ENCODE measurements at regions not wholly inside any gene's neighbourhood (a gene's known extent, or its start where the extent isn't known, plus 50 kb on each side); places are given as distances from the start of the nearest gene placed in this dataset.
"Not testable (repeated sequence)": the region's sequence is repeated elsewhere in the genome, so short reads cannot be mapped to it uniquely, and the experiment has no call there.

GRCh38 chr4:154907345-154908045, 126.4 kb downstream of the RBM46 start:
- H3K4me1 Mint-ChIP-seq (ENCODE audit: low read depth, unreplicated experiment); H3K27me3 Mint-ChIP-seq (ENCODE audit: unreplicated experiment); DNase-seq; BruUV-seq (replicated peaks); H3K27ac Mint-ChIP-seq (ENCODE audit: unreplicated experiment); intact Hi-C loops (cut with micrococcal nuclease; ENCODE audit: unreplicated experiment); H3K9me3 Mint-ChIP-seq (ENCODE audit: low read depth, unreplicated experiment); CTCF ChIA-PET; H3K4me3 Mint-ChIP-seq (ENCODE audit: low read depth, unreplicated experiment); H3K36me3 Mint-ChIP-seq (ENCODE audit: insufficient read depth, unreplicated experiment): not testable (repeated sequence)

GRCh38 chr4:154908168-154908567, 127.1 kb downstream of the RBM46 start:
- no peaks in the 10 kb centered on the region for H3K36me3 Mint-ChIP-seq (ENCODE audit: insufficient read depth, unreplicated experiment)
- CTCF ChIA-PET: no interaction called here
- TF ChIP-seq, protein P1, sequence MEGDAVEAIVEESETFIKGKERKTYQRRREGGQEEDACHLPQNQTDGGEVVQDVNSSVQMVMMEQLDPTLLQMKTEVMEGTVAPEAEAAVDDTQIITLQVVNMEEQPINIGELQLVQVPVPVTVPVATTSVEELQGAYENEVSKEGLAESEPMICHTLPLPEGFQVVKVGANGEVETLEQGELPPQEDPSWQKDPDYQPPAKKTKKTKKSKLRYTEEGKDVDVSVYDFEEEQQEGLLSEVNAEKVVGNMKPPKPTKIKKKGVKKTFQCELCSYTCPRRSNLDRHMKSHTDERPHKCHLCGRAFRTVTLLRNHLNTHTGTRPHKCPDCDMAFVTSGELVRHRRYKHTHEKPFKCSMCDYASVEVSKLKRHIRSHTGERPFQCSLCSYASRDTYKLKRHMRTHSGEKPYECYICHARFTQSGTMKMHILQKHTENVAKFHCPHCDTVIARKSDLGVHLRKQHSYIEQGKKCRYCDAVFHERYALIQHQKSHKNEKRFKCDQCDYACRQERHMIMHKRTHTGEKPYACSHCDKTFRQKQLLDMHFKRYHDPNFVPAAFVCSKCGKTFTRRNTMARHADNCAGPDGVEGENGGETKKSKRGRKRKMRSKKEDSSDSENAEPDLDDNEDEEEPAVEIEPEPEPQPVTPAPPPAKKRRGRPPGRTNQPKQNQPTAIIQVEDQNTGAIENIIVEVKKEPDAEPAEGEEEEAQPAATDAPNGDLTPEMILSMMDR (IDR thresholded peaks at IDR 0.05; ENCODE audit: unreplicated experiment): no peak
- no peaks in the 10 kb centered on the region for H3K4me1 Mint-ChIP-seq (ENCODE audit: low read depth, unreplicated experiment)
- no peaks in the 10 kb centered on the region for H3K9me3 Mint-ChIP-seq (ENCODE audit: low read depth, unreplicated experiment)
- no TSS peak for BruUV-seq (replicated peaks)
- no peak for DNase-seq
- intact Hi-C loops (cut with micrococcal nuclease; ENCODE audit: unreplicated experiment): no loop called here
- H3K27me3 Mint-ChIP-seq (ENCODE audit: unreplicated experiment): no peaks in the 10 kb centered on the region
- no peak overlapping the region for H3K27ac Mint-ChIP-seq (ENCODE audit: unreplicated experiment)
- H3K4me3 Mint-ChIP-seq (ENCODE audit: low read depth, unreplicated experiment): no peak overlapping the region

DNA sequence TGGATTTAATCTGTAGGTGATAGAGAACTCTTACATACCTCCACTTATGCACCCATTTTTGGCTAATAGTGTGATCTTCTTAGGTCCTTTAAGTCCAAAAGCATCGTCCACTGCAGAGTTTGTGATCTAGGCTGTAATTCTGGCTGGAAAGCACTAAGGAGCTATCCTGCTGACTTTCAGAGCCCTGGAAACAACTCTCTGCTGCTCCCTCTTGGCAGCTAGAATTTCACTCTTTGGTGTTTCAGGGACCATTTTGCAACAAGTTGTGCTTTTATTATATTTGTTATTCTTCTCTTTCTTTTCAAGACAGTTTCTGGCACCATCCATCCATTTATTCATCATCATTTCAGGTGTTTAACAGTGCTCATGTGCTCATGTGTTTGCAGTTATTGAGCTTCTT, 130.0 kb downstream of the RBM46 start:
- H3K4me3 Mint-ChIP-seq (ENCODE audit: low read depth, unreplicated experiment): no peak overlapping the region
- no peaks in the 10 kb centered on the region for H3K27me3 Mint-ChIP-seq (ENCODE audit: unreplicated experiment)
- no TSS peak for BruUV-seq (replicated peaks)
- TF ChIP-seq, protein P1 (IDR thresholded peaks at IDR 0.05; ENCODE audit: unreplicated experiment): no peak
- no peaks in the 10 kb centered on the region for H3K4me1 Mint-ChIP-seq (ENCODE audit: low read depth, unreplicated experiment)
- CTCF ChIA-PET: interaction anchor here (0.9 kb wide), 2 partner anchors 57 to 104 kb away, joined by 3 read pairs; no protein-coding TSS in a partner anchor
- no peak overlapping the region for H3K27ac Mint-ChIP-seq (ENCODE audit: unreplicated experiment)
- no peak for DNase-seq
- H3K9me3 Mint-ChIP-seq (ENCODE audit: low read depth, unreplicated experiment): no peaks in the 10 kb centered on the region
- no peaks in the 10 kb centered on the region for H3K36me3 Mint-ChIP-seq (ENCODE audit: insufficient read depth, unreplicated experiment)
- intact Hi-C loops (cut with micrococcal nuclease; ENCODE audit: unreplicated experiment): loop anchor here (5.0 kb wide), 1 partner anchor 59 kb away; no protein-coding TSS in a partner anchor

GRCh38 chr4:154911608-154912098, 130.6 kb downstream of the RBM46 start:
- DNase-seq: no peak
- TF ChIP-seq, protein P1 (IDR thresholded peaks at IDR 0.05; ENCODE audit: unreplicated experiment): no peak
- Mint-ChIP-seq H3K9me3 (ENCODE audit: low read depth, unreplicated experiment) (no peaks in the 10 kb centered on the region), H3K27ac (ENCODE audit: unreplicated experiment) (no peak overlapping the region), H3K36me3 (ENCODE audit: insufficient read depth, unreplicated experiment) (no peaks in the 10 kb centered on the region), H3K27me3 (ENCODE audit: unreplicated experiment) (no peaks in the 10 kb centered on the region), H3K4me1 (ENCODE audit: low read depth, unreplicated experiment) (no peaks in the 10 kb centered on the region), H3K4me3 (ENCODE audit: low read depth, unreplicated experiment) (no peak overlapping the region)
- intact Hi-C loops (cut with micrococcal nuclease; ENCODE audit: unreplicated experiment): loop anchor here (5.0 kb wide), 1 partner anchor 59 kb away; no protein-coding TSS in a partner anchor
- CTCF ChIA-PET: interaction anchor here (0.6 to 0.9 kb wide), 3 partner anchors 57 to 501 kb away, joined by 3 to 6 read pairs (median 3); no protein-coding TSS in a partner anchor
- BruUV-seq (replicated peaks): no TSS peak

DNA sequence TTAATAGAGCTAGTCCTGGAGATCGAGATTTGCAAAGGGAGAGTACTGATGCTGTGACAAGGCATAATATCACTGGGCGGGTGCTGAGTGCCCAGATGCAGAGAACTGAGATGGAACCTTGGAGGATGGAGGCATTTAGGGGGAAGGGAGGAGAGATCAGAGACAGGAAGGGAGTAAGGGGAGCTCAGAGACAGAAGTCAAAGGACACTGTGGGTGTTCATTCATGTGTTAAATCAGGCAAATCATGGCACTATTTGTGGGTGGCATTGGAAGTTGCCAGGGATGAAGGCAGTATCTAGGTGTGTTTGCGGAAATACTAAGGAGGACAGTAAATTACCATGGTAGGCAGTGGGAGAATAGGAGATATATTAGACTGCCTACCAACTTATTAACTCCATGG, 135.0 kb downstream of the RBM46 start:
- Mint-ChIP-seq H3K4me1 (ENCODE audit: low read depth, unreplicated experiment) (no peaks in the 10 kb centered on the region), H3K9me3 (ENCODE audit: low read depth, unreplicated experiment) (no peaks in the 10 kb centered on the region), H3K36me3 (ENCODE audit: insufficient read depth, unreplicated experiment) (no peaks in the 10 kb centered on the region), H3K27me3 (ENCODE audit: unreplicated experiment) (no peaks in the 10 kb centered on the region), H3K27ac (ENCODE audit: unreplicated experiment) (no peak overlapping the region), H3K4me3 (ENCODE audit: low read depth, unreplicated experiment) (no peak overlapping the region)
- CTCF ChIA-PET: no interaction called here
- no peak for DNase-seq
- TF ChIP-seq, protein P1 (IDR thresholded peaks at IDR 0.05; ENCODE audit: unreplicated experiment): no peak
- BruUV-seq (replicated peaks): no TSS peak
- intact Hi-C loops (cut with micrococcal nuclease; ENCODE audit: unreplicated experiment): no loop called here
